HCT116 (cell line): ENCODE measurements at regions not wholly inside any gene's neighbourhood (a gene's known extent, or its start where the extent isn't known, plus 50 kb on each side); places are given as distances from the start of the nearest gene placed in this dataset.

Experiments used
- ATAC-seq: fragments of 200-7000 bp; cut with Tn5 transposase; 2 replicates; pipeline ENCODE4 v1.9.1; 2020; ENCODE audit warnings: mild to moderate bottlenecking, moderate library complexity
- BruUV-seq: library from RNA; stranded (reverse); fragments of 400-500 nt; replicated peaks from 2 replicates; lab custom pipeline; 2021; lab: Mats Ljungman, UMichigan
- CTCF ChIA-PET: fragments of 300-600 bp; sonication (Branson Sonifier 250); formaldehyde crosslinking; loops from one replicate; lab custom pipeline; 2021; ENCODE audit warnings: antibody characterized with exemption; lab: Charles Lee
- POLR2A ChIA-PET: fragments of 300-600, 350-600 bp; sonication (Branson Sonifier 250); formaldehyde crosslinking; loops from one replicate; lab custom pipeline; 2021; ENCODE audit warnings: antibody characterized with exemption; lab: Charles Lee
- RAD21 ChIA-PET, 2 experiments: fragments of 300-600 bp; sonication (Branson Sonifier 250); formaldehyde crosslinking; loops; one replicate each; lab custom pipeline; 2023; ENCODE audit warnings: low total read pairs in 2 of 2; ENCODE audit not compliant: uncharacterized antibody in 2 of 2, unreplicated experiment in 2 of 2, low non-redundant PET in 1 of 2; lab: Charles Lee
- DNase-seq: peaks from one replicate; pipeline ENCODE4 v3.0.0-alpha.2; 2010; ENCODE audit warnings: low read depth, low spot score
- H2AFZ ChIP-seq: fragments of 200-600 bp; shearing (Covaris generic), sonication (generic); 2 replicates; pipeline ENCODE4 v1.6.1; 2017; ENCODE audit warnings: low read depth, mixed run types, mixed read lengths, antibody characterized with exemption, low read length; ENCODE audit not compliant: poor library complexity, severe bottlenecking
- H3K27ac ChIP-seq: 2 replicates; pipeline ENCODE4 v1.5.1; 2012; ENCODE audit warnings: low read depth, low read length
- H3K27me3 ChIP-seq: fragments of 200-600 bp; sonication (generic); 2 replicates; pipeline ENCODE4 v1.6.1; 2016; ENCODE audit warnings: mixed run types, low read length, mixed read lengths; ENCODE audit not compliant: insufficient read depth
- H3K36me3 ChIP-seq, 2 experiments: fragments of 200-500 bp in 1 of 2; fragments of 200-600 bp in 1 of 2; sonication (Bioruptor generic) in 1 of 2; sonication (generic) in 1 of 2; 2 replicates each; pipeline versions ENCODE4 v1.5.1 to v1.6.1; 2014 to 2016; ENCODE audit warnings: low read length in 2 of 2, inconsistent platforms in 1 of 2, mixed read lengths in 1 of 2, mixed run types in 1 of 2; ENCODE audit not compliant: insufficient read depth in 2 of 2, control insufficient read depth in 1 of 2
- H3K4me1 ChIP-seq, 2 experiments: fragments of 200-600 bp in 1 of 2; sonication (generic) in 1 of 2; 2 replicates each; pipeline versions ENCODE4 v1.5.1 to v1.6.1; 2012 to 2017; ENCODE audit warnings: low read length in 2 of 2, inconsistent platforms in 1 of 2, mild to moderate bottlenecking in 1 of 2, mixed read lengths in 1 of 2, mixed run types in 1 of 2, moderate library complexity in 1 of 2; ENCODE audit not compliant: insufficient read depth in 2 of 2, control insufficient read depth in 1 of 2
- H3K4me2 ChIP-seq: fragments of 200-600 bp; sonication (generic); 2 replicates; pipeline ENCODE4 v1.6.1; 2017; ENCODE audit warnings: mixed run types, low read length, mixed read lengths
- H3K4me3 ChIP-seq, 2 experiments: fragments of 200-600 bp in 1 of 2; sonication (generic) in 1 of 2; replicated peaks in 1 of 2; 2 replicates each; pipeline ENCODE4 v1.5.1; 2011 to 2016; ENCODE audit warnings: low read length in 2 of 2, control low read depth in 1 of 2, low read depth in 1 of 2, mild to moderate bottlenecking in 1 of 2, mixed read lengths in 1 of 2, mixed run types in 1 of 2
- H3K79me2 ChIP-seq: fragments of 200-600 bp; sonication (generic); 2 replicates; pipeline ENCODE4 v1.6.1; 2017; ENCODE audit warnings: mild to moderate bottlenecking, mixed run types, low read length, moderate library complexity, mixed read lengths; ENCODE audit not compliant: insufficient read depth
- H3K9ac ChIP-seq: fragments of 200-600 bp; sonication (generic); 2 replicates; pipeline ENCODE4 v1.6.1; 2016; ENCODE audit warnings: low read length, mixed read lengths
- H3K9me2 ChIP-seq: fragments of 200-600 bp; sonication (generic), shearing (Covaris generic); 2 replicates; pipeline ENCODE4 v1.6.1; 2017; ENCODE audit warnings: mixed run types, mild to moderate bottlenecking, moderate library complexity; ENCODE audit not compliant: insufficient read depth
- H3K9me3 ChIP-seq, 2 experiments: fragments of 200-500 bp in 1 of 2; fragments of 200-600 bp in 1 of 2; sonication (Bioruptor generic) in 1 of 2; sonication (generic) in 1 of 2; 2 replicates each; pipeline ENCODE4 v1.6.1; 2014 to 2017; ENCODE audit warnings: low read length in 2 of 2, mixed read lengths in 2 of 2, inconsistent platforms in 1 of 2, low read depth in 1 of 2, mild to moderate bottlenecking in 1 of 2, mixed run types in 1 of 2, moderate library complexity in 1 of 2; ENCODE audit not compliant: control insufficient read depth in 1 of 2, insufficient read depth in 1 of 2
- H4K20me1 ChIP-seq: fragments of 200-600 bp; sonication (generic), shearing (Covaris generic); 2 replicates; pipeline ENCODE4 v1.6.1; 2017; ENCODE audit warnings: mixed run types, mild to moderate bottlenecking, moderate library complexity; ENCODE audit not compliant: insufficient read depth
- CBX3 ChIP-seq: IDR thresholded peaks from 2 replicates; pipeline ENCODE4 v1.6.1; 2012; ENCODE audit warnings: low read depth
- CEBPB ChIP-seq: IDR thresholded peaks from 2 replicates; pipeline ENCODE4 v1.6.1; 2012; ENCODE audit warnings: low read depth
- EZH2phosphoT487 ChIP-seq: fragments of 200-600 bp; IDR thresholded peaks from 2 replicates; pipeline ENCODE4 v1.6.1; 2018; ENCODE audit warnings: antibody characterized with exemption, borderline replicate concordance
- FOSL1 ChIP-seq: IDR thresholded peaks from 2 replicates; pipeline ENCODE4 v1.6.1; 2012; ENCODE audit warnings: low read depth
- POLR2A ChIP-seq: IDR thresholded peaks from 2 replicates; pipeline ENCODE4 v1.7.0; 2011; ENCODE audit warnings: borderline replicate concordance; ENCODE audit not compliant: insufficient read depth, insufficient read length; ENCODE audit errors: extremely low read depth
- SRF ChIP-seq: IDR thresholded peaks from 2 replicates; pipeline ENCODE4 v1.6.1; 2012; ENCODE audit warnings: low read depth
- YY1 ChIP-seq: IDR thresholded peaks from 2 replicates; pipeline ENCODE4 v1.6.1; 2011; ENCODE audit warnings: low read length, low read depth, moderate library complexity, mild to moderate bottlenecking; ENCODE audit not compliant: insufficient replicate concordance; ENCODE audit errors: extremely low read depth
- intact Hi-C: fragments of 100-400 bp; cut with micrococcal nuclease; formaldehyde crosslinking; loops from 2 replicates; pipeline ENCODE4 v1.10.0; 2022
- TF ChIP-seq, protein P1 (sequence below): IDR thresholded peaks from 2 replicates; pipeline ENCODE4 v1.6.1; 2012
- TF ChIP-seq, protein P2 (sequence below): IDR thresholded peaks from 2 replicates; pipeline ENCODE4 v1.6.1; 2012
- TF ChIP-seq, protein P3 (sequence below): IDR thresholded peaks from 2 replicates; pipeline ENCODE4 v1.6.1; 2012; ENCODE audit warnings: low read depth
- TF ChIP-seq, protein P4 (sequence below): IDR thresholded peaks from 2 replicates; pipeline ENCODE4 v1.6.1; 2011; ENCODE audit warnings: mild to moderate bottlenecking, low read length, moderate library complexity; ENCODE audit not compliant: insufficient replicate concordance; ENCODE audit errors: extremely low read depth

DNA sequence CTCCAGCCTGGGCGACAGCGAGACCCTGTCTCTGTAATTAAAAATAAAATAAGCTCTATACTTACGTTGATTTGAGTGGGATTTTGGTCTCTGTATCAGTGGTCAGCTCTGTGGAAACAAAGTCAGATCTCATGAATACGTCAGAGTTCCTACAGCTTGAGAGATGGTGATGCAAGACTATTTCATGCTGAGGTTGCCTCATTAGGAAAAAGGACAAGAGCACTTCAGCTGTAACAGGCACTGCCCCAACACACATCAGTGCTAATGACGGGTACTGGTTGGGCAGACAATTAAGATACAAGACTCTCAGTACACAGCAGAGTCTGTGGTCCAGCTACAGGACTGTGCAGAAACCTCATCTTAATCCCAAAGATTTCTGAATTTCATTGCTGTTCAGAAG is 246.4 kb upstream of the AMIGO2 start (continued):
- no peak for TF ChIP-seq POLR2A
- TF ChIP-seq, all 23 proteins: peak for 0

DNA sequence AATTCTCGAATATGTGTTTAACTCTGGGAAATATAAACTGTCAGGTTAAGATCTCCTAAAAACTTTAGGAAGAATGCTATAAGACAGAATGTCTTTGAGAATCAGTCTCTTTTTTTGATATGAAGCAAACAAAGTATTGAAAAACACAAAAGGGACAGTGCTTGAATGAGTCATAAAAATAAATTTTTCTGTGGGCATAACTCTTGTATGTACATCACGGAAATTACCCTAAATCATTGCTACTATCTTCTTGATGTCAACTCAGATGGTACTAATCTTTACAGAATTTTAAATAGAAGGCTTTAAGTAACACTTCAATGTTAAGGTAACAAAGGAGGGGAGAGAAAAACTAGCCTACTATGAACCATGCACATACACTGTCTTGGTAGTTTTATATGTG is 244.0 kb upstream of the AMIGO2 start:
- H3K27me3 ChIP-seq = no peaks in the 10 kb centered on the region
- no peaks in the 10 kb centered on the region for H3K4me1 ChIP-seq
- no peak for TF ChIP-seq EZH2phosphoT487
- TF ChIP-seq, protein P1, sequence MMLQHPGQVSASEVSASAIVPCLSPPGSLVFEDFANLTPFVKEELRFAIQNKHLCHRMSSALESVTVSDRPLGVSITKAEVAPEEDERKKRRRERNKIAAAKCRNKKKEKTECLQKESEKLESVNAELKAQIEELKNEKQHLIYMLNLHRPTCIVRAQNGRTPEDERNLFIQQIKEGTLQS = no peak
- TF ChIP-seq, protein P2, sequence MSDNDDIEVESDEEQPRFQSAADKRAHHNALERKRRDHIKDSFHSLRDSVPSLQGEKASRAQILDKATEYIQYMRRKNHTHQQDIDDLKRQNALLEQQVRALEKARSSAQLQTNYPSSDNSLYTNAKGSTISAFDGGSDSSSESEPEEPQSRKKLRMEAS = no peak
- no peaks in the 10 kb centered on the region for H3K36me3 ChIP-seq
- H3K79me2 ChIP-seq = no peaks in the 10 kb centered on the region
- intact Hi-C loops = no loop called here
- H3K9me3 ChIP-seq = no peaks in the 10 kb centered on the region
- no peak for ATAC-seq
- no peak overlapping the region for H3K9ac ChIP-seq
- no peaks in the 10 kb centered on the region for H4K20me1 ChIP-seq
- H2AFZ ChIP-seq = no peak overlapping the region
- no peak overlapping the region for H3K4me3 ChIP-seq
- no peak overlapping the region for H3K4me2 ChIP-seq
- ChIA-PET CTCF (interaction anchor here (1.0 kb wide), 1 partner anchor 14 kb away, joined by 3 read pairs; no protein-coding TSS in a partner anchor), POLR2A (no interaction called here), RAD21 (no interaction called here)
- no peak for DNase-seq
- no peaks in the 10 kb centered on the region for H3K9me2 ChIP-seq
- no TSS peak for BruUV-seq
- no peak overlapping the region for H3K27ac ChIP-seq

DNA sequence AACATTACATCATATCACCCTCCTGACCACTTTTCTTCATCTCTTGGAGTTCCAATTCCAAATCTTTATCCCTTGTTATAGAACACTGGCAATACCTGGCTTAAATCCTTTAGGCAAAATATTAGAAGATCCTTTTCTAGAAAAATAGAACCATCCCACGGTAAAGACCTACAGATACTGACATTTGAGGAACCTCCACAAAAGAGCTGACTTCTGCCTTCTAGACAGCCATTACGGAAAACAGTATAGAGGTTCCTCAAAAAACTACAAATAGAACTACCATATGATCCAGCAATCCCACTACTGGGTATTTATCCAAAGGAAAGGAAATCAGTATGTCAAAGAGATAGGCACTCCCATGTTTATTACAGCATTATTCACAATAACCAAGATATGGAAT is 241.7 kb upstream of the AMIGO2 start:
- H3K36me3 ChIP-seq = no peaks in the 10 kb centered on the region
- H3K27ac ChIP-seq = no peak overlapping the region
- H3K4me2 ChIP-seq = no peak overlapping the region
- intact Hi-C loops = no loop called here
- no peaks in the 10 kb centered on the region for H3K79me2 ChIP-seq
- CTCF ChIA-PET = no interaction called here
- no peaks in the 10 kb centered on the region for H4K20me1 ChIP-seq
- POLR2A ChIA-PET = no interaction called here
- TF ChIP-seq, protein P2 = no peak
- TF ChIP-seq SRF = no peak
- TF ChIP-seq, protein P1 = no peak
- TF ChIP-seq FOSL1 = no peak
- TF ChIP-seq, protein P3, sequence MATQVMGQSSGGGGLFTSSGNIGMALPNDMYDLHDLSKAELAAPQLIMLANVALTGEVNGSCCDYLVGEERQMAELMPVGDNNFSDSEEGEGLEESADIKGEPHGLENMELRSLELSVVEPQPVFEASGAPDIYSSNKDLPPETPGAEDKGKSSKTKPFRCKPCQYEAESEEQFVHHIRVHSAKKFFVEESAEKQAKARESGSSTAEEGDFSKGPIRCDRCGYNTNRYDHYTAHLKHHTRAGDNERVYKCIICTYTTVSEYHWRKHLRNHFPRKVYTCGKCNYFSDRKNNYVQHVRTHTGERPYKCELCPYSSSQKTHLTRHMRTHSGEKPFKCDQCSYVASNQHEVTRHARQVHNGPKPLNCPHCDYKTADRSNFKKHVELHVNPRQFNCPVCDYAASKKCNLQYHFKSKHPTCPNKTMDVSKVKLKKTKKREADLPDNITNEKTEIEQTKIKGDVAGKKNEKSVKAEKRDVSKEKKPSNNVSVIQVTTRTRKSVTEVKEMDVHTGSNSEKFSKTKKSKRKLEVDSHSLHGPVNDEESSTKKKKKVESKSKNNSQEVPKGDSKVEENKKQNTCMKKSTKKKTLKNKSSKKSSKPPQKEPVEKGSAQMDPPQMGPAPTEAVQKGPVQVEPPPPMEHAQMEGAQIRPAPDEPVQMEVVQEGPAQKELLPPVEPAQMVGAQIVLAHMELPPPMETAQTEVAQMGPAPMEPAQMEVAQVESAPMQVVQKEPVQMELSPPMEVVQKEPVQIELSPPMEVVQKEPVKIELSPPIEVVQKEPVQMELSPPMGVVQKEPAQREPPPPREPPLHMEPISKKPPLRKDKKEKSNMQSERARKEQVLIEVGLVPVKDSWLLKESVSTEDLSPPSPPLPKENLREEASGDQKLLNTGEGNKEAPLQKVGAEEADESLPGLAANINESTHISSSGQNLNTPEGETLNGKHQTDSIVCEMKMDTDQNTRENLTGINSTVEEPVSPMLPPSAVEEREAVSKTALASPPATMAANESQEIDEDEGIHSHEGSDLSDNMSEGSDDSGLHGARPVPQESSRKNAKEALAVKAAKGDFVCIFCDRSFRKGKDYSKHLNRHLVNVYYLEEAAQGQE = no peak
- no peak for TF ChIP-seq YY1
- TF ChIP-seq, protein P4, sequence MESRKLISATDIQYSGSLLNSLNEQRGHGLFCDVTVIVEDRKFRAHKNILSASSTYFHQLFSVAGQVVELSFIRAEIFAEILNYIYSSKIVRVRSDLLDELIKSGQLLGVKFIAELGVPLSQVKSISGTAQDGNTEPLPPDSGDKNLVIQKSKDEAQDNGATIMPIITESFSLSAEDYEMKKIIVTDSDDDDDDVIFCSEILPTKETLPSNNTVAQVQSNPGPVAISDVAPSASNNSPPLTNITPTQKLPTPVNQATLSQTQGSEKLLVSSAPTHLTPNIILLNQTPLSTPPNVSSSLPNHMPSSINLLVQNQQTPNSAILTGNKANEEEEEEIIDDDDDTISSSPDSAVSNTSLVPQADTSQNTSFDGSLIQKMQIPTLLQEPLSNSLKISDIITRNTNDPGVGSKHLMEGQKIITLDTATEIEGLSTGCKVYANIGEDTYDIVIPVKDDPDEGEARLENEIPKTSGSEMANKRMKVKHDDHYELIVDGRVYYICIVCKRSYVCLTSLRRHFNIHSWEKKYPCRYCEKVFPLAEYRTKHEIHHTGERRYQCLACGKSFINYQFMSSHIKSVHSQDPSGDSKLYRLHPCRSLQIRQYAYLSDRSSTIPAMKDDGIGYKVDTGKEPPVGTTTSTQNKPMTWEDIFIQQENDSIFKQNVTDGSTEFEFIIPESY = no peak
- no peak for TF ChIP-seq CEBPB
- no peak for TF ChIP-seq CBX3
- no peak overlapping the region for H3K4me3 ChIP-seq
- DNase-seq (no peak), ATAC-seq (no peak)
- H3K9me3 ChIP-seq = no peaks in the 10 kb centered on the region
- H3K27me3 ChIP-seq = no peaks in the 10 kb centered on the region
- H2AFZ ChIP-seq = no peak overlapping the region
- no peaks in the 10 kb centered on the region for H3K9me2 ChIP-seq
- H3K9ac ChIP-seq = no peak overlapping the region
- H3K4me1 ChIP-seq = no peaks in the 10 kb centered on the region
- no TSS peak for BruUV-seq
- RAD21 ChIA-PET = no interaction called here
